WERI-Rb-1 (cell line): ENCODE measurements at regions not wholly inside any gene's neighbourhood (a gene's known extent, or its start where the extent isn't known, plus 50 kb on each side); places are given as distances from the start of the nearest gene placed in this dataset.

Experiments used
- DNase-seq: peaks from one replicate; pipeline ENCODE4 v3.0.0-alpha.2; 2020
- H3K27ac ChIP-seq: fragments of 250-450 bp; sonication (Bioruptor Pico); 2 replicates; pipeline ENCODE4 v1.5.1; 2020; ENCODE audit warnings: mild to moderate bottlenecking, moderate library complexity
- H3K27me3 ChIP-seq: fragments of 250-450 bp; sonication (Bioruptor Pico); 2 replicates; pipeline ENCODE4 v1.5.1; 2021; ENCODE audit warnings: mild to moderate bottlenecking, low read depth, moderate library complexity; ENCODE audit not compliant: insufficient read depth, severe bottlenecking
- H3K36me3 ChIP-seq: fragments of 250-450 bp; sonication (Bioruptor Pico); 2 replicates; pipeline ENCODE4 v1.5.1; 2020; ENCODE audit warnings: mild to moderate bottlenecking, moderate library complexity
- H3K4me3 ChIP-seq: 2 replicates; pipeline ENCODE4 v1.5.1; 2011; ENCODE audit warnings: low read depth, mild to moderate bottlenecking, control low read depth, low read length
- H3K9me3 ChIP-seq: fragments of 250-450 bp; sonication (Bioruptor Pico); 2 replicates; pipeline ENCODE4 v1.5.1; 2021; ENCODE audit warnings: mild to moderate bottlenecking, moderate library complexity; ENCODE audit not compliant: severe bottlenecking
- CTCF ChIP-seq: IDR thresholded peaks from 2 replicates; pipeline ENCODE4 v1.5.1; 2011; ENCODE audit warnings: low read depth, mild to moderate bottlenecking, control low read depth, inconsistent platforms, low read length

GRCh38 chr18:4908328-4908727 lies 288.7 kb downstream of the AKAIN1 start:
- H3K9me3 ChIP-seq: no peaks in the 10 kb centered on the region
- no peak overlapping the region for H3K27ac ChIP-seq
- TF ChIP-seq CTCF: no peak
- DNase-seq: no peak
- peaks cover 51% of the 10 kb centered on the region for H3K27me3 ChIP-seq
- H3K36me3 ChIP-seq: no peaks in the 10 kb centered on the region
- no peak overlapping the region for H3K4me3 ChIP-seq

- Histone ChIP-seq H3K27ac (no peak overlapping the region), H3K4me3 (no peak overlapping the region), H3K36me3 (no peaks in the 10 kb centered on the region), H3K9me3 (no peaks in the 10 kb centered on the region), H3K27me3 (peaks cover 55% of the 10 kb centered on the region)
- no peak for TF ChIP-seq CTCF
- DNase-seq: no peak
Observed at GRCh38 chr18:4906856-4907255, 290.2 kb downstream of the AKAIN1 start.

GRCh38 chr18:4888251-4889040 lies 308.6 kb downstream of the AKAIN1 start:
- DNase-seq: no peak
- H3K36me3 ChIP-seq: no peaks in the 10 kb centered on the region
- no peak overlapping the region for H3K27ac ChIP-seq
- TF ChIP-seq CTCF: no peak
- H3K27me3 ChIP-seq: peaks cover 51% of the 10 kb centered on the region
- H3K9me3 ChIP-seq: no peaks in the 10 kb centered on the region
- H3K4me3 ChIP-seq: no peak overlapping the region

- Histone ChIP-seq H3K9me3 (peaks cover 10% of the 10 kb centered on the region), H3K27ac (no peak overlapping the region), H3K27me3 (peaks cover 17% of the 10 kb centered on the region), H3K4me3 (no peak overlapping the region), H3K36me3 (no peaks in the 10 kb centered on the region)
- no peak for DNase-seq
- no peak for TF ChIP-seq CTCF
Observed at GRCh38 chr18:4878480-4878879, 318.6 kb downstream of the AKAIN1 start.

GRCh38 chr18:4871197-4871596 lies 325.9 kb downstream of the AKAIN1 start:
- Histone ChIP-seq H3K27me3 (peaks cover 30% of the 10 kb centered on the region), H3K9me3 (peaks cover 9% of the 10 kb centered on the region), H3K36me3 (no peaks in the 10 kb centered on the region), H3K4me3 (no peak overlapping the region), H3K27ac (no peak overlapping the region)
- no peak for TF ChIP-seq CTCF
- DNase-seq: no peak
